Ovary (tissue), 3 donors: ENCODE measurements at regions not wholly inside any gene's neighbourhood (a gene's known extent, or its start where the extent isn't known, plus 50 kb on each side); places are given as distances from the start of the nearest gene placed in this dataset.

Source experiments
- CTCF ChIP-seq, 3 donors: fragments of 450-650 bp in 2 of 3; fragments of 200-600 bp in 1 of 3; IDR thresholded peaks; one replicate each; pipeline versions ENCODE4 v1.5.1 to v1.8.0; 2016 to 2022; ENCODE audit warnings: antibody characterized with exemption in 3 of 3, mild to moderate bottlenecking in 1 of 3
- POLR2A ChIP-seq: fragments of 450-650 bp; IDR thresholded peaks from one replicate; pipeline ENCODE4 v1.6.1; 2017; ENCODE audit warnings: antibody characterized with exemption, mild to moderate bottlenecking, moderate library complexity
- donor health status: DM: no; HTN: no; CAD: no.

- TF ChIP-seq CTCF (IDR thresholded peaks at IDR 0.05) (no peak), POLR2A (no peak)
Observed at GRCh38 chr21:31479222-31479621, 135.2 kb upstream of the TIAM1 start.
